Tibial nerve (tissue), 4 donors: ENCODE measurements at regions not wholly inside any gene's neighbourhood (a gene's known extent, or its start where the extent isn't known, plus 50 kb on each side); places are given as distances from the start of the nearest gene placed in this dataset.

ENCODE experiments used
- DNase-seq, 2 donors: peaks; one replicate each; pipeline ENCODE4 v3.0.0-alpha.2; 2019; ENCODE audit warnings: low spot score in 2 of 2
- H3K27ac ChIP-seq, 4 donors: fragments of 200-600 bp; sonication (generic) in 3 of 4; one replicate each; pipeline ENCODE4 v1.5.1; 2017 to 2019; ENCODE audit warnings: mild to moderate bottlenecking in 1 of 4
- H3K27me3 ChIP-seq, 2 donors: fragments of 200-600 bp; sonication (generic) in 1 of 2; one replicate each; pipeline versions ENCODE4 v1.5.1 to v1.6.0; 2017 to 2019
- H3K36me3 ChIP-seq, 3 donors: fragments of 200-600 bp; sonication (generic); one replicate each; pipeline ENCODE4 v1.5.1; 2018 to 2019
- H3K4me1 ChIP-seq, 4 donors: fragments of 200-600 bp; sonication (generic) in 3 of 4; one replicate each; pipeline ENCODE4 v1.5.1; 2017 to 2019
- H3K4me3 ChIP-seq, 4 donors: fragments of 200-600 bp; sonication (generic) in 3 of 4; one replicate each; pipeline ENCODE4 v1.5.1; 2017 to 2019; ENCODE audit warnings: mild to moderate bottlenecking in 1 of 4, moderate library complexity in 1 of 4
- H3K9me3 ChIP-seq, 4 donors: fragments of 200-600 bp; sonication (generic) in 3 of 4; one replicate each; pipeline ENCODE4 v1.5.1; 2017 to 2019
- EP300 ChIP-seq, 2 donors: sonication (generic); formaldehyde crosslinking; IDR thresholded peaks; one replicate each; pipeline ENCODE4 v1.6.1; 2017; ENCODE audit warnings: antibody characterized with exemption in 2 of 2, mild to moderate bottlenecking in 1 of 2
- POLR2A ChIP-seq, 2 donors: fragments of 450-650 bp; IDR thresholded peaks; one replicate each; pipeline ENCODE4 v1.6.1; 2017; ENCODE audit warnings: antibody characterized with exemption in 2 of 2, mild to moderate bottlenecking in 2 of 2, moderate library complexity in 2 of 2
- WGBS, 2 donors: methylation state at CpG; one replicate each; pipeline ENCODE4 v1.1.5; 2018; 5-methylcytosine and 5-hydroxymethylcytosine counted together
- TF ChIP-seq, protein P1 (sequence below), 5 experiments: fragments of 200-600 bp in 3 of 5; fragments of 450-650 bp in 2 of 5; sonication (generic) in 3 of 5; IDR thresholded peaks; one replicate each; pipeline ENCODE4 v1.5.1; 2016 to 2019; ENCODE audit warnings: antibody characterized with exemption in 5 of 5, mild to moderate bottlenecking in 3 of 5, moderate library complexity in 2 of 5

DNA sequence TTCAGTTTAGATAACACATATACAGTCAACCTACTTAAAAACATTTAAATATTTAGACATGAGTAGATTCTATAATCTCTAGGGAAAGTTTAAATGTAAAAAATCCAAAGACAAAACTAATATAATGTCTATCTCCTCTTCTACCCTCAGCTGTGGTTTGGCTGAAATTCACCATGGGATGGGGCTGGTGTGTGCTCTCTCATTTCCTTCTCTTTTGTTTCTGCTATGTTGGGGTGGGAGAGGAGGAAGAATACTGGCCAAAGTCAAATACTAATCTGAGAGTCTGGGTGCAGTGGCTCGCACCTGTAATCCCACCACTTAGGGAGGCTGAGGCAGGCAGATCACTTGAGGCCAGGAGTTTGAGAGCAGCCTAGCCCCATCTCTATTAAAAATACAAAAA lies 1673.9 kb upstream of the SEL1L start:
- Histone ChIP-seq H3K27me3 (no peaks in the 10 kb centered on the region), H3K4me3 (no peak overlapping the region), H3K27ac (no peak overlapping the region), H3K36me3 (no peaks in the 10 kb centered on the region), H3K4me1 (no peaks in the 10 kb centered on the region), H3K9me3 (no peaks in the 10 kb centered on the region)
- TF ChIP-seq POLR2A (IDR thresholded peaks at IDR 0.05), result no peak
- TF ChIP-seq, protein P1, sequence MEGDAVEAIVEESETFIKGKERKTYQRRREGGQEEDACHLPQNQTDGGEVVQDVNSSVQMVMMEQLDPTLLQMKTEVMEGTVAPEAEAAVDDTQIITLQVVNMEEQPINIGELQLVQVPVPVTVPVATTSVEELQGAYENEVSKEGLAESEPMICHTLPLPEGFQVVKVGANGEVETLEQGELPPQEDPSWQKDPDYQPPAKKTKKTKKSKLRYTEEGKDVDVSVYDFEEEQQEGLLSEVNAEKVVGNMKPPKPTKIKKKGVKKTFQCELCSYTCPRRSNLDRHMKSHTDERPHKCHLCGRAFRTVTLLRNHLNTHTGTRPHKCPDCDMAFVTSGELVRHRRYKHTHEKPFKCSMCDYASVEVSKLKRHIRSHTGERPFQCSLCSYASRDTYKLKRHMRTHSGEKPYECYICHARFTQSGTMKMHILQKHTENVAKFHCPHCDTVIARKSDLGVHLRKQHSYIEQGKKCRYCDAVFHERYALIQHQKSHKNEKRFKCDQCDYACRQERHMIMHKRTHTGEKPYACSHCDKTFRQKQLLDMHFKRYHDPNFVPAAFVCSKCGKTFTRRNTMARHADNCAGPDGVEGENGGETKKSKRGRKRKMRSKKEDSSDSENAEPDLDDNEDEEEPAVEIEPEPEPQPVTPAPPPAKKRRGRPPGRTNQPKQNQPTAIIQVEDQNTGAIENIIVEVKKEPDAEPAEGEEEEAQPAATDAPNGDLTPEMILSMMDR (IDR thresholded peaks at IDR 0.05), result no peak
- no peak for TF ChIP-seq EP300 (IDR thresholded peaks at IDR 0.05)
- 88 to 93% methylated on average over 1 of the region's 1 CpG for WGBS, 2 donors
- no peak for DNase-seq

DNA sequence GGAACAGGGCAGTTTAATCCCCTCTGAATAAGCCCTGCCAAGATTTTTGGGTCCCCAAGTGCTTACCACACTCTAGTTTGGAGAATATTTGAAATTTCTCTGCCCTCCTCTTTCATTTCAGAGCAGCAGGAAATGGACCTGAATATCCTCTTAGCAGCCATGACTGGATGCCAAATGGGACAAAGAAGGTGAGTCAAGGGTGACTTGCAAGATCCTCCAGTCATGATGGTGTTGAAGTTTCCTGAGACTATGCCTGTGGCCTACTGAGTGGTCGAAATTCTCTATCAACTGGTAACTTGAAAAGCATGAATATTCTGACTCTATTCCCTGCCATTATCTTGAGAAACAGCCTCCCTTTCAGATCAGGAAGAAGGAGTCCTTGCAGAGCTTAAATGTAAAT lies 1674.7 kb upstream of the SEL1L start:
- no peaks in the 10 kb centered on the region for H3K4me1 ChIP-seq
- no peak overlapping the region for H3K27ac ChIP-seq
- no peak for TF ChIP-seq EP300 (IDR thresholded peaks at IDR 0.05)
- TF ChIP-seq, protein P1 (IDR thresholded peaks at IDR 0.05), result no peak
- WGBS, 2 donors, result 83 to 87% methylated on average over 1 of the region's 1 CpG
- H3K27me3 ChIP-seq, result no peaks in the 10 kb centered on the region
- no peak overlapping the region for H3K4me3 ChIP-seq
- DNase-seq, result no peak
- no peaks in the 10 kb centered on the region for H3K36me3 ChIP-seq
- no peaks in the 10 kb centered on the region for H3K9me3 ChIP-seq

DNA sequence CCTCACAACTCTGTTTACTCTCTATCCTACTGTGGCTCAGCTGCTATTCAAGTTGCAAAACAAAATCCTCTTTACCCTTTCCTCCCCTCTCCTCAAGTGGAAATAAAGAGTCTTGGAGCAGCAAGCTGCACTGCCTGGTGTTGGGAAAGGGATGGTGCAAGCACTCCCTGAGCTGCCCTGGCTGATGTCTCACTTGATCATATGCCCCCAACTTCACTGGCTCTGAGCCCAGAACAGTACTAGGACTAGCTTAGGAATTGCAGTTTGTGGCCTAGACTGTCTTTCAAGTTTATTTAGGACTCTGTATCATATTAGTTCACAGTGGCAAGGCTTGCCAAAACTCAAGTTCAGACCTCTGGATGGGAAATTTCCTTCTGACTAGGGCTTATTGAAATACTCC lies 1683.8 kb upstream of the SEL1L start:
- Histone ChIP-seq H3K36me3 (no peaks in the 10 kb centered on the region), H3K27me3 (no peaks in the 10 kb centered on the region), H3K9me3 (peaks cover 0 to 2% (median 0%) of the 10 kb centered on the region in 4 donors), H3K4me1 (no peaks in the 10 kb centered on the region), H3K4me3 (no peak overlapping the region), H3K27ac (no peak overlapping the region)
- no peak for TF ChIP-seq EP300 (IDR thresholded peaks at IDR 0.05)
- TF ChIP-seq POLR2A (IDR thresholded peaks at IDR 0.05), result no peak
- TF ChIP-seq, protein P1 (IDR thresholded peaks at IDR 0.05), result no peak
- peak in 1 of 2 donors; percentile 21 for DNase-seq

DNA sequence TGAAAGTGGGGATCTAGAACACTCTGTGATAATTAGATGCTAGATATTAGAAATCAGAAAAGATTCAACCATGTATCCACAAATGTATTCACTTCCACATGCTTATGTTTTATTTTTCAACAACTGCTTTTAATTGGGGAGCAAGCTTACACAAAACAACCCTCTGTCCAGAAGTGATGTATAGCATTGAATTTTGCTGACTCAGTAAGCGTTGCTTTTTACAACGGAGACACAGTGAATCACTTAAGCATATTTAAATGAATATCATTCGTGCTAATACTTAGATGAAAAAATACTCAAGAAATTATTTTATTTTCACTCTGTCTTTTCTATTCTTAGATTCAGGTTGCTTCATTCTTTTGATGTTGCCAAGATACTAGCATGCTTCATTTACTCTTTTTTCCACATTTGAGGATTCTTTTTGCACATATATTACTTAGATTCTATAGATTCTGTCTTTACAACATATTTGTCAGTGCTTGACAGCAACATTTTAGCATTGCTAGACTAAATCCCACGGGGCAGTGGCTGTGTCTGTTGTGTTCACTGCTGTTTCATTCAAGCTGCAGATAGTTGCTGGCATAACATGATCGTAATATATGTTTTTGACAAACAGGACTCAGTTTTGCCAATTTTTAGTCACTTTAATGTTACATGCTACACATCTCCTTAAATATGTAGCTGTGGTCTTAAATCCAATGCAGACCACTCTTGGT lies 1714.4 kb upstream of the SEL1L start:
- H3K4me1 ChIP-seq, result no peaks in the 10 kb centered on the region
- TF ChIP-seq POLR2A (IDR thresholded peaks at IDR 0.05) (no peak), EP300 (IDR thresholded peaks at IDR 0.05) (no peak)
- TF ChIP-seq, protein P1 (IDR thresholded peaks at IDR 0.05), result no peak
- peaks cover 0 to 5% (median 0%) of the 10 kb centered on the region in 4 donors for H3K9me3 ChIP-seq
- no peak overlapping the region for H3K4me3 ChIP-seq
- no peaks in the 10 kb centered on the region for H3K36me3 ChIP-seq
- no peaks in the 10 kb centered on the region for H3K27me3 ChIP-seq
- H3K27ac ChIP-seq, result no peak overlapping the region
- WGBS, 2 donors, result 57 to 59% methylated on average over 5 of the region's 5 CpGs
- DNase-seq, result no peak

DNA sequence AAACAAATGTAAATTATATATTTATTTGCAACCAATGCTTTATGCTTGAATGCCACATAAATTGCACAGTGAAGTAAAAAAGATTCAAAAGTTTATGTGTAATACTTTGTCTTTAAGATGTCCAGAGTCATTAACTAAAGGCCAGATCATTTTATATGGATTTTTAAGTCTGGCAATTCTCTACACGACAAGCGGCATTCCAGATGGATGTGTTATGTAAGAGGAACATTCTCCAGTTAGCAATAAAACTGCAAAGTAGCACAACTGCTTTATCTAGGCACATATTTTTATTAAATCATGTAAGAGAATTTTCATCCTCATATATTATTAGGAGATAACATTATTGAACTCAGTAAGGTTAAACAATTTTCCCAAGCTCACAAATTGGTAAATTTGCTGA lies 1717.7 kb upstream of the SEL1L start:
- H3K27ac ChIP-seq, result no peak overlapping the region
- H3K4me1 ChIP-seq, result no peaks in the 10 kb centered on the region
- no peak overlapping the region for H3K4me3 ChIP-seq
- no peak for DNase-seq
- TF ChIP-seq EP300 (IDR thresholded peaks at IDR 0.05) (no peak), POLR2A (IDR thresholded peaks at IDR 0.05) (no peak)
- TF ChIP-seq, protein P1 (IDR thresholded peaks at IDR 0.05), result no peak
- H3K27me3 ChIP-seq, result no peaks in the 10 kb centered on the region
- WGBS, 2 donors, result 53 to 67% methylated on average over 2 of the region's 2 CpGs
- no peaks in the 10 kb centered on the region for H3K36me3 ChIP-seq
- H3K9me3 ChIP-seq, result no peaks in the 10 kb centered on the region
